K562 (cell line): ENCODE measurements at regions not wholly inside any gene's neighbourhood (a gene's known extent, or its start where the extent isn't known, plus 50 kb on each side); places are given as distances from the start of the nearest gene placed in this dataset.

Experiments used
- ATAC-seq: fragments of 200-7000 bp; cut with Tn5 transposase; 3 replicates; pipeline ENCODE4 v1.9.1; 2020; ENCODE audit warnings: moderate library complexity
- BruUV-seq: library from RNA; stranded (reverse); fragments of 400-500 nt; replicated peaks from 2 replicates; lab custom pipeline; 2021; lab: Mats Ljungman, UMichigan
- CTCF ChIA-PET: fragments of 300-600 bp; formaldehyde crosslinking; extraction: SDS; loops from one replicate; lab custom pipeline; 2021; ENCODE audit warnings: low intra/inter-chr PET ratio; lab: Yijun Ruan, JAX
- POLR2A ChIA-PET: fragments of 300-600, 350-650 bp; sonication (Branson Sonifier 250); formaldehyde crosslinking; extraction: SDS; loops from one replicate; lab custom pipeline; 2021; ENCODE audit warnings: antibody characterized with exemption, inconsistent platforms; lab: Yijun Ruan, JAX
- DNase-seq, 4 experiments: peaks; one replicate each; pipeline versions ENCODE4 v3.0.0 to v3.0.0-alpha.2; 2011 to 2018; ENCODE audit warnings: low spot score in 3 of 4, mixed read lengths in 3 of 4; ENCODE audit errors: extremely low read depth in 1 of 4
- FAIRE-seq: peaks from 2 replicates; lab custom pipeline; 2011; peaks lifted over from hg19 to GRCh38; lab: Jason Lieb, UNC
- H2AFZ ChIP-seq: 2 replicates; pipeline ENCODE4 v1.6.0; 2011; ENCODE audit warnings: low read depth, low read length, control low read depth, inconsistent platforms
- H3K27ac ChIP-seq: fragments of 200-600 bp; 3 replicates; pipeline ENCODE4 v1.8.0; 2011; ENCODE audit warnings: low read depth, mild to moderate bottlenecking, control low read depth, inconsistent platforms, low read length, moderate library complexity, mixed read lengths; ENCODE audit errors: extremely low read depth
- H3K27me3 ChIP-seq, 2 experiments: fragments of 300-600 bp in 1 of 2; 2 replicates in 1 of 2; 3 replicates in 1 of 2; pipeline versions ENCODE4 v1.6.0 to v1.8.0; 2011; ENCODE audit warnings: inconsistent platforms in 2 of 2, low read length in 2 of 2, mild to moderate bottlenecking in 1 of 2, mixed read lengths in 1 of 2, moderate library complexity in 1 of 2; ENCODE audit not compliant: control insufficient read depth in 2 of 2, insufficient read depth in 2 of 2
- H3K36me3 ChIP-seq: fragments of 300-600 bp; 3 replicates; pipeline ENCODE4 v1.8.0; 2011; ENCODE audit warnings: mild to moderate bottlenecking, low read length, inconsistent platforms; ENCODE audit not compliant: control insufficient read depth, insufficient read depth
- H3K4me1 ChIP-seq, 2 experiments: fragments of 200-600 bp in 1 of 2; replicated peaks in 1 of 2; 2 replicates in 1 of 2; 3 replicates in 1 of 2; pipeline versions ENCODE4 v1.5.1 to v1.8.0; 2011; ENCODE audit warnings: inconsistent platforms in 2 of 2, low read length in 2 of 2, mild to moderate bottlenecking in 1 of 2, mixed read lengths in 1 of 2, moderate library complexity in 1 of 2; ENCODE audit not compliant: control insufficient read depth in 2 of 2, insufficient read depth in 2 of 2
- H3K4me2 ChIP-seq: 2 replicates; pipeline ENCODE4 v1.6.1; 2011; ENCODE audit warnings: low read length, control low read depth, inconsistent platforms, mixed read lengths; ENCODE audit not compliant: insufficient read depth
- H3K4me3 ChIP-seq: fragments of 200-600 bp; sonication (generic), shearing (Covaris generic); 2 replicates; pipeline ENCODE4 v1.5.1; 2016; ENCODE audit warnings: control low read depth, inconsistent platforms
- H3K79me2 ChIP-seq: fragments of 200-600 bp; 3 replicates; pipeline ENCODE4 v1.8.0; 2011; ENCODE audit warnings: low read length, inconsistent platforms; ENCODE audit not compliant: control insufficient read depth, insufficient read depth
- H3K9ac ChIP-seq, 2 experiments: 2 replicates each; pipeline versions ENCODE4 v1.6.0 to v1.6.1; 2011; ENCODE audit warnings: low read depth in 2 of 2, low read length in 2 of 2, control low read depth in 1 of 2, inconsistent platforms in 1 of 2, mild to moderate bottlenecking in 1 of 2, mixed read lengths in 1 of 2; ENCODE audit not compliant: insufficient read depth in 1 of 2
- H3K9me1 ChIP-seq: one replicate; pipeline ENCODE4 v1.6.0; 2011; ENCODE audit warnings: inconsistent platforms, mild to moderate bottlenecking, low read length, moderate library complexity; ENCODE audit not compliant: control insufficient read depth, insufficient read depth
- H3K9me3 ChIP-seq: replicated peaks from 2 replicates; pipeline ENCODE4 v1.5.1; 2011; ENCODE audit warnings: low read depth, low read length, inconsistent platforms; ENCODE audit not compliant: control insufficient read depth, insufficient read depth
- H4K20me1 ChIP-seq: replicated peaks from 2 replicates; pipeline ENCODE4 v1.6.1; 2011; ENCODE audit warnings: low read length, inconsistent platforms, mixed read lengths; ENCODE audit not compliant: control insufficient read depth, insufficient read depth
- ARID3B ChIP-seq: fragments of 250-450 bp; sonication (Bioruptor Pico); IDR thresholded peaks from 2 replicates; pipeline ENCODE4 v1.4.0; 2020; ENCODE audit warnings: borderline replicate concordance
- CHD4 ChIP-seq: fragments of 200-600 bp; sonication (generic); IDR thresholded peaks from 3 replicates; pipeline ENCODE4 v1.6.1; 2012; ENCODE audit warnings: low read depth, mild to moderate bottlenecking, mixed read lengths, low read length, inconsistent platforms; ENCODE audit not compliant: insufficient read depth, insufficient replicate concordance, poor library complexity, severe bottlenecking
- CREB3 ChIP-seq: fragments of 450-650 bp; conservative IDR thresholded peaks from 2 replicates; pipeline ENCODE4 v1.6.1; 2016; ENCODE audit warnings: missing genetic modification characterization, low read depth, mild to moderate bottlenecking, missing compliant biosample characterization, moderate library complexity
- E2F5 ChIP-seq: sonication (generic); formaldehyde crosslinking; IDR thresholded peaks from 2 replicates; pipeline ENCODE4 v1.8.0; 2022; ENCODE audit warnings: mild to moderate bottlenecking, missing genetic modification reagents
- FOXA3 ChIP-seq, 2 experiments: fragments of 450-650 bp in 1 of 2; sonication (generic) in 1 of 2; formaldehyde crosslinking; IDR thresholded peaks in 1 of 2; conservative IDR thresholded peaks in 1 of 2; 2 replicates each; pipeline versions ENCODE4 v1.4.0 to v1.8.0; 2020 to 2022; ENCODE audit warnings: mild to moderate bottlenecking in 2 of 2, missing genetic modification reagents in 1 of 2
- NR2C2 ChIP-seq, 2 experiments: fragments of 200-800 bp in 1 of 2; sonication (Bioruptor generic) in 1 of 2; sonication (generic) in 1 of 2; formaldehyde crosslinking in 1 of 2; IDR thresholded peaks; 2 replicates each; pipeline versions ENCODE4 v1.6.1 to v1.8.0; 2016 to 2022; ENCODE audit warnings: mild to moderate bottlenecking in 1 of 2, missing compliant biosample characterization in 1 of 2, missing genetic modification characterization in 1 of 2, missing genetic modification reagents in 1 of 2
- SRSF9 ChIP-seq: fragments of 200-400 bp; formaldehyde crosslinking; IDR thresholded peaks from 2 replicates; pipeline ENCODE4 v1.6.1; 2017; ENCODE audit warnings: low read depth, low read length, borderline replicate concordance
- TRIM28 ChIP-seq: fragments of 450-650 bp; IDR thresholded peaks from 2 replicates; pipeline ENCODE4 v1.6.1; 2017
- ZNF140 ChIP-seq: fragments of 250-450 bp; sonication (Bioruptor Pico); IDR thresholded peaks from 2 replicates; pipeline ENCODE4 v1.8.0; 2021; ENCODE audit warnings: moderate library complexity, mild to moderate bottlenecking, inconsistent platforms
- ZNF197 ChIP-seq: fragments of 200-800 bp; sonication (Bioruptor generic); IDR thresholded peaks from 2 replicates; pipeline ENCODE4 v1.6.1; 2016; ENCODE audit warnings: low read depth, missing genetic modification characterization, missing compliant biosample characterization
- WGBS: fragments of 100-300 bp; shearing (Covaris generic); methylation state at CpG from one replicate; pipeline ENCODE4 v1.1.6; 2016; ENCODE audit warnings: low coverage, mixed read lengths; ENCODE audit not compliant: insufficient coverage; ENCODE audit errors: missing lambda C conversion rate; 5-methylcytosine and 5-hydroxymethylcytosine counted together
- in situ Hi-C: fragments of 300-500 bp; cut with MboI; formaldehyde crosslinking; loops from 4 replicates; pipeline ENCODE4 v1.15.0; 2018; ENCODE audit warnings: inconsistent platforms, mixed read lengths
- intact Hi-C: fragments of 100-400 bp; cut with micrococcal nuclease; formaldehyde crosslinking; loops from 2 replicates; pipeline ENCODE4 v1.14.2; 2022
- TF ChIP-seq, protein P1 (sequence below), 2 experiments: fragments of 450-650 bp; conservative IDR thresholded peaks; 2 replicates each; pipeline ENCODE4 v1.6.1; 2017; ENCODE audit warnings: mild to moderate bottlenecking in 2 of 2, moderate library complexity in 2 of 2

- TF ChIP-seq CREB3 = 0 out of 2 replicates have a peak, but pooled peaks have one; percentile 59
- no peak for TF ChIP-seq NR2C2 (CRISPR knock-in tag; IDR thresholded peaks at IDR 0.05)
- peak; percentile 61; the same call in 1 of the 2 replicates for TF ChIP-seq NR2C2 (tag; IDR thresholded peaks at IDR 0.05)
- TF ChIP-seq ZNF197 = no peak; the same call in 1 of the 2 replicates
Measured at GRCh38 chr2:64766841-64767669, 113.3 kb upstream of the SERTAD2 start (continued).

DNA sequence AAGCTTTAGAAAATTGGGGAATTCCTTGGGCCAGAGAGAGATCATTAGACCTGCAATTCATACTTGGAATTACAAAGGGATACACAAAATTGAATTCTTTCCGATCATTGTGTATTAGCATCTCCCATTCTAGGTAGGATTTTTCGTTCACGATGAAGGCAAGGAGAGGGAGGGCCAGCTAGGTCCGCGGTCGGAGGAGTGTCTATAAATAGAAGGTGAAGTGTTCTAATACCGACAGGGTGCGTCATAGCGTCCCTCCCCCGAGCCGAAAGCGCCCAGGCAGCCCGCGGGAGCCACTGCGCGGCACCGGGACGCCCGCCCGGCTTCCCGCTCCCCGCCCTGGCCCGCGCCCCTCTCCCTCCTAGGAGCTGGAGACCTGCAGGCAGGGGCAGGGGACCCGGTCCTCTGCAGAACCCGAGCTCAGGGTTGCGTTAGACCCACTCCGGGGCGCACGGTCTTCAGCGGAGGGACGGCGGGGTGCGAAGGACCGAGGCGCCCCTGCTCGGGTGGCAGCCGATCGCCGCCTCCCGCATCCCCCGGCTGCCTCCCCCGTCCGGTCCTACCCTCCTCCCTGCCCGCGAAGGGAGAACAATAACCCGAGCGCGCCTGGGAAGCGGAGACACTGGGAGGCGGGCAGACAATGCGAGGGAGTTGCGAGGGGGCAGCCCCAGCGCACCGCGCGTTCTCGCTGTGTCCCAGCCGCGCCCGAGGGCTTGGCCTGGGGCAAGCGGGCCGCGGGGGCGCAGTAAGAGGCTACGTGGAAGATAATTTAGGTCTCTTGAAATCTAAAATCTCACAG is 114.2 kb upstream of the SERTAD2 start:
- peak; percentile 75 for FAIRE-seq
- peak overlapping the region; percentile 61 for H3K4me3 ChIP-seq
- H2AFZ ChIP-seq = peak overlapping the region; percentile 83
- no peaks in the 10 kb centered on the region for H3K27me3 ChIP-seq
- peak; percentile 90 for ATAC-seq
- H3K9me1 ChIP-seq = no peaks in the 10 kb centered on the region
- in situ Hi-C loops (no loop called here), intact Hi-C loops (loop anchor here (2.0 to 5.0 kb wide), 4 partner anchors 17 to 121 kb away; no protein-coding TSS in a partner anchor)
- 1% methylated on average over 45 of the region's 66 CpGs for WGBS
- DNase-seq = peak; percentile 76 to 91 (median 82)
- peak overlapping the region; percentile 77 for H3K4me2 ChIP-seq
- peaks cover 31 to 52% of the 10 kb centered on the region in 2 experiments for H3K4me1 ChIP-seq
- no peaks in the 10 kb centered on the region for H3K9me3 ChIP-seq
- ChIA-PET CTCF (interaction anchor here (1.0 kb wide), 1 partner anchor 121 kb away, joined by 4 read pairs; no protein-coding TSS in a partner anchor), POLR2A (interaction anchor here (0.8 to 1.5 kb wide), 7 partner anchors 15 to 118 kb away, joined by 3 to 11 read pairs (median 3); no protein-coding TSS in a partner anchor)
- no peaks in the 10 kb centered on the region for H3K36me3 ChIP-seq
- TSS peak; percentile 73 for BruUV-seq
- no peaks in the 10 kb centered on the region for H4K20me1 ChIP-seq
- peak overlapping the region; percentile 76 to 91 for H3K9ac ChIP-seq
- no peaks in the 10 kb centered on the region for H3K79me2 ChIP-seq
- H3K27ac ChIP-seq = peak overlapping the region; percentile 77
- TF ChIP-seq ARID3B (no peak), ZNF140 (no peak), CHD4 (no peak), E2F5 (no peak), FOXA3 (CRISPR knock-in tag; conservative IDR thresholded peaks at IDR 0.05 in 1 of 2, IDR thresholded peaks at IDR 0.05 in 1 of 2) (no peak), SRSF9 (no peak), TRIM28 (no peak)
- TF ChIP-seq, protein P1, sequence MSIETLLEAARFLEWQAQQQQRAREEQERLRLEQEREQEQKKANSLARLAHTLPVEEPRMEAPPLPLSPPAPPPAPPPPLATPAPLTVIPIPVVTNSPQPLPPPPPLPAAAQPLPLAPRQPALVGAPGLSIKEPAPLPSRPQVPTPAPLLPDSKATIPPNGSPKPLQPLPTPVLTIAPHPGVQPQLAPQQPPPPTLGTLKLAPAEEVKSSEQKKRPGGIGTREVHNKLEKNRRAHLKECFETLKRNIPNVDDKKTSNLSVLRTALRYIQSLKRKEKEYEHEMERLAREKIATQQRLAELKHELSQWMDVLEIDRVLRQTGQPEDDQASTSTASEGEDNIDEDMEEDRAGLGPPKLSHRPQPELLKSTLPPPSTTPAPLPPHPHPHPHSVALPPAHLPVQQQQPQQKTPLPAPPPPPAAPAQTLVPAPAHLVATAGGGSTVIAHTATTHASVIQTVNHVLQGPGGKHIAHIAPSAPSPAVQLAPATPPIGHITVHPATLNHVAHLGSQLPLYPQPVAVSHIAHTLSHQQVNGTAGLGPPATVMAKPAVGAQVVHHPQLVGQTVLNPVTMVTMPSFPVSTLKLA (conservative IDR thresholded peaks at IDR 0.05) = no peak; a peak in 1 of 4 replicates
